ENCODE measurements at regions not wholly inside any gene's neighbourhood (a gene's known extent, or its start where the extent isn't known, plus 50 kb on each side); places are given as distances from the start of the nearest gene placed in this dataset.

DNA sequence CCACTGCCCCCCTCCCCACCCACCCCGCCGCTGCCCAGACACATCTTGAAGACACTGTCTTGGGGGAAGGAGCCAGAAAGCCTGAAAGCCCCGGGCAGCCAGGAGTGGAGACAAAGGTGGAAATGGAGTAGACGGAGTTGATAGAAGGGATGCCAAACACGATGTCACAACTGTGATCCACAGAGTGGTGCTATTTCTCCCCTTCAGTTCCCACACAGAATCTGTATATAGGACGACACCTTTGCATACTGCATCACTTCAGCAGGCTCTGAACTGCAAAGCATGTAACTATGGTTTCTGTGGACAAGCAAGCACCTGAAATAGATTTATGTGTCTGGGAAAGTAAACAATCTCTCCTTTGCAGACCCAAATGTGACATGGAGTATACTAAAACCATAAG is 56.4 kb upstream of the F13A1 start:
- no peak for DNase-seq

DNA sequence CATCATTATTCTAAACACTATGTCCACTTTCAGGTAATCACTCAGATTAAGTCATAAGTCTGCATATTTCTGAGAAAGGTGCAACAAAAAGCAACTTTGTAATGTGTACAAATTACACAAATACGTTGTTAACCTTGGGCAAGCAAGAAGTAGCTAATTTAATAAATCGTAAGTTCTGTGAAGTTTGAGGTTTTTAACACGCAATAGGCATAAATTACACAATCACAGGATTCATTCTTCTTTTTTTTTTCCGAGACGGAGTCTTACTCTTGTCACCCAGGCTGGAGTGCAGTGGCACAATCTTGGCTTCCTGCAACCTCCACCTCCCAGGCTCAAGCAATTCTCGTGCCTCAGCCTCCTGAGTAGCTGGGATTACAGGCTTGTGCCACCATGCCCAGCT is 57.2 kb upstream of the F13A1 start:
- DNase-seq: no peak

DNA sequence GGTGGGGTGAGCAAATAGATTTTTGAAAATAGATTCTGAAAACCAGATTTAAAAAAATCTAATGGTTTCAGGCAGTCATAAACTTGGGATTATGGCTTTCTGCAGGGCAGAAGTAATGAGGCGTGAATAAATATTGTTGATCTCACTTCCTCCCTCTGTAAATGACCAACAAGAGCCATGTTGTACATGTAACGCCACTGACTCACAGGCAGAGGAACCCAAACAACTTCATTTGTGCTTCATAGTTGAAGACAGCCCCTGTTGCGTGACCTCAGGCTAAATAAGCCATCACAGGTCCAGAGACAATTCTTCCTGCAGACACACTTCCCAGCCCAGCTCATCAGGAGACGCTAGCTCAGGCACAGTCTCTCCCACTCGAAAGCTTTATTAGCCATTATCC is 59.1 kb upstream of the F13A1 start:
- no peak for DNase-seq

DNA sequence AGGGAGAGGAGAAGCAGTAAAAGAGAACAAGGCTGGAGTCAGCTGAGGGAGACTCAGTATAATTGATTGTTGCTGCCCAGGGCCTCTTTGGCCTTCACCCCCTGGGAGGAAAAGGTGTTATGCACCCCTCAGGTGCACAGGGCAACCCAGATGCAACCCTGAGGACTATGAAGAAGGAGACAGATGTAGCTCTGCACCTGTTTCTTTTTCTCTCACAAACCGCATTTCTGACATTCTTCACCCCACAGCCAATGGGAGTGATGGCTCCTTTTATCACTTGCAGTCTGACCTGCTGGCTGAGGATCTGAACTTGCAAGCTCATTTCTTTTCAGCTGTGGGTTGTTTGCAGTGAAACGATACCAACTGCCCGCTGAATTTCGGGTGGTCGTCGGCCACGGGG is 64.1 kb upstream of the F13A1 start:
- DNase-seq: no peak

DNA sequence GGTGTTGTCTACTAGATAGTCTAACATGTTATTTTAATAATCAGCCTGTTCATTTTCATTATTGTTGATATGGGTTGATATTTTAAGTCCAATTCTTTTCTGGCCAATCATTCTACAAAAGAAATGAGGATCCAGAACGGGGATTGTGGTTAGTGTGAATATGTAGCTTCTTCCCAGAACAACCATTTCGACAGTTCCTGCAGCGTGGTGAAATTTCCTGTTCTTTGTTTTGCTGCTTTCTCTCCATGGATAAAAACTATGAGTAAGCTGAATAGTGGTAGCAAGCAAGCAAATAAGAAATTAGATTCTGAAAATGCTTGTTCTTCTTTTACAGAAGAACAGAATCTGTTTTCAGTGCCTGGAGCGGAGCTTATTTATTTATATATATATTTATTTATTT is 65.5 kb upstream of the F13A1 start:
- no peak for DNase-seq

DNA sequence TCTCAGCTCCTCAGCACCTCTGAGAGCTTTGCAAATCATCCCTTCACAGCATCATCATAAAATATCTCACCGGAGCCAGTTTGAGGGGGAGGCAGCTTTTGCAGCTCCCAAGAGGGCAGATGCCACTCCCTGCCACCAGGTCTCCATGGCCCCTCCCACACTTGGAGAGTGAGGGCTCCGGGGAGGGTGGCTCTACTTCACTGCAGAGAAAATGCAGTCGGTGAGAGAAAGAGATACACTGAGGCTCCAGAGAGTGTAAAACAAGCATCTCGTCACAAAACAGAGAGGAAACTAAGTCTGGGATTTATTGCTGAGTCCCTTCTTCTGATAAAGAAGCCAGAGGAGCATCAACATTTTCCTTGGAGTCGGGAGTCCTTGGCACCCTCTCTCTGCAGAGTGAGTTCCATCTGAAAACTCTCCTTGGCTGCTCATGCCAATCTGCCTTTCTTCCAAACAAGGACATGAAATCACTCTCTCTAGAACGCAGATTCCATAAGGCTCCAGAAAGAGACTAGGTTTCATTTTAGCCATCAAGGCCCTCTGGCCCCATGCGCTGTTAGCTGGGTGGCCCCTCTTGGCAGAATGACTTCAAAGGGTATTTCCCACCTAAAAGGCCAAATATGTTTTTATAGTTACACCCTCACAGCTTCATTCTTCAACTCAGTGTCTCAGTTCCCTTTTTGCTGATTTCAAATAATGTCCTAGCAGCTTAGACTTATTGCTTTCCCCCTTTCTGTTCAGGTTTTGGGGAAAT is 70.6 kb upstream of the F13A1 start:
- DNase-seq: no peak

DNA sequence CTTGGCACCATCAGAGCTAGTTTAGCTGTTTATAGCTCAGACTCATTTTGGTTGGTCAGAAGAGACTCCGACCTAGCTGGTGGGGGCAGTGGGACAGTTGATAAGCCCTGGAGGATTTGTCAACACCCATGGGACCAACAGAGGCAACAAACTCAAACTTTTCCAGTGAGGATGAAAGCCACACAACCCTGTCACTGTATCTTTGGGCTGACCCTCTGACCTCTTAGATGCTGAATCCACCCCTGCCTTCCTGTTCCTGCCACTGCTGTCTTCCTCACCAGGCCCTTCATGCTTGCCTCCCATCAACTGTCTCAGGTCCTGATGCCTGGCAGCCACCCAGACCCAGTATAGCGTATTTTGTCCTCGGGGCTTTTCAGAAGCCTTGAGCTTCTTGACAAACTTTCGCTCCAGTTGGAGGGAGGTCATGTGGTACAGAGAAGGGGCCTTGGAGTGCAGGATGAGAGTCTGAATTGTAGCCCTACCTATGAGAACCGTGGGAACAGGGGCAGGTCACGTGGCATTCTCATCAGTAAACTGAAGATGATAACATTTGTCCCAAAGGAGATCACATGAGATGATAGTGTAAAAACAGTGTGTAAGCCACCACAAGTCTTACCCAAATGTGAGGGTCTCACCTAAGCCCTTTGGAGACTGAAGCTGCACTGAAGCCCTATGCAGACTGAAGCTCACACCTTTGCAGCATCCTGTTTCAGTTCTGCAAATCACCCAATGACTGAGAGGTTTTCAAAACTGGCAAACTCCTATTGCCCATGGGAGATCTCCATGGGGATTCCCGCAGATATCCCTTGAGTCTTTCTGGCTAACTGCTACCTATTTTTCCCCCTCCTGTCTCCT is 72.0 kb upstream of the F13A1 start:
- DNase-seq: no peak

DNA sequence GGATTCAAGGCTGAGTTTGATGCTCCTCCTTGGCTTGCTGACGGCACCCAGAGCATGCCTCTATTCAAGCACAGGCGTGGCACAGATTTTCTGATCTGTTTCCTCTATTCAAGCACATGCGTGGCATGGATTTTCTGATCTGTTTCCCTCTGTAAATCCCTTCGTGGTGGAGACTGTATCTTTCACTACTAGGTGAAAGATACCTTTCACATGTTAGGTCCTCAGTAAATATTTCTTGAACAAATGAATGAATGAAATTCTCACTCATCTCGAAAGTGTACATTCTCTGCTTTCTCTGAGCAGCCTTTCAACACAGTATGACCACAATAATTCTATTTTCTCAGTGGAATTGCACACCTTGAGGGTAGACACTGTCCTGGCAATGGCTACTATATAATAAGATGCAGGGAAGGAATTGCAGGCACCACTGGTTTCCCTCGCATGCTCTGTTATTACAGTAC is 72.6 kb upstream of the F13A1 start:
- DNase-seq: no peak

DNA sequence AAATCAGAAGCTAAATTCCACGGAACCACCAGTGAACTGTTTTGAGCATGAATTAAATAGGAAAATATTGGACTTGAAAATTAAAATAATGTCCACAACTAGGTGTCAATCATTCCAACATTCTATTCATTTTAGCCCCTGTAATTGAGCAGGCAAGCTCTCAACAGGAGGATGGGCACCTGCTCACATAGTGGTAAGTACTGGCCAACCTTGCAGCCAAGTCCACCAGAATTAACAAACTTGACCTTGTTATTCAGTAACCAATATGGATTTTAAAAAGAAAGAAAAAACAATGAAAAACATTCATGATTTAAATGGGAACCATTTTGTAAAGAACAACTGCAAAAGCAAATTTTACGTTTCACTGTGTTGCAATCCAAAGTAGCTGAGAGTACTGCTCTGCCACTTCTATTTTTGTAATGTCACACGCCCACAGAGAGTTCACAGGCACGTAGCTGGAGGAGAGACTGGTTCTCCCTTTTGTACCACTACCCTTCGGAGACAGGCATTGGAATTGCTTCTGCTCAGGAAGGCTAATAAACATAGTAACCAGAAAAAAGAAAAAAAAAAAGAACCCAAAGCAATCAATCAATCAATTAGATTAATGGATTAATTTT is 75.2 kb upstream of the F13A1 start:
- DNase-seq: no peak

DNA sequence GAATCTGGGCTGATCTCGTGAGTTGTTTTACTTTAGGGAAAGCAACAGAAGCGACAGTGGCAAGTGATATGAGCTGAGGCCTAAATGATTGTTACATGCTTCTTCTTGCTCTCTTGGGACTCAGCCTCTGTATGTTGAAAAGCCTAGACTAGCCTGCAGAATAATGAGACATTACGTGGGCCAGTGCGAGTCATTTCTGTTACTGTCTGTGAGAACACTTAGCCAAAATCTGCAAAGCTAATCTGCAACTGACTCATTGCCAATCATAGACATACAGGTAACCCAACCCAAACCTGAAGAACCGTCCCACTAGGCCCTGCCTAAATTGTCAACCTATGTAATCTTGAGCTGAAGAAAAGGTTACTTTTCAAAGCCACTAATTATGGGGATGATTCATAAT is 77.4 kb upstream of the F13A1 start:
- DNase-seq: no peak

DNA sequence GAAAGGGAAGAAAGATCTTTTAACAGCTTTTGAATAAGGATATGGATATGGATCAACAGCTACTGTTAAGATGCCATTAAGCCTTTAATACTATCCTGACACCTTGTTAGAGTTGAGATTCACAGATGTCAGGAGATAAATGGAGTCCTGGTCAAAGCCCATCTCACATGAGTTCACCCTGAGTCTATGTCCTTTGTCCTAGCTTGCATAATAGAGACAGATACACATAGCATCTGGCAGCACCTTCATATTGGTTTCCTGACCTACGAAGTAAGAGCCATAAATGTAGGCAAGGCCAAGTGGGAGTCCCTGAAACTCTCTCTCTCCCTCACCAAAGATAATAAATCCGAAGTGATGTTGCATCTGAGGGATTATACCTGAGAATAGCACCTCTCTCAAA is 79.1 kb upstream of the F13A1 start:
- no peak for DNase-seq

DNA sequence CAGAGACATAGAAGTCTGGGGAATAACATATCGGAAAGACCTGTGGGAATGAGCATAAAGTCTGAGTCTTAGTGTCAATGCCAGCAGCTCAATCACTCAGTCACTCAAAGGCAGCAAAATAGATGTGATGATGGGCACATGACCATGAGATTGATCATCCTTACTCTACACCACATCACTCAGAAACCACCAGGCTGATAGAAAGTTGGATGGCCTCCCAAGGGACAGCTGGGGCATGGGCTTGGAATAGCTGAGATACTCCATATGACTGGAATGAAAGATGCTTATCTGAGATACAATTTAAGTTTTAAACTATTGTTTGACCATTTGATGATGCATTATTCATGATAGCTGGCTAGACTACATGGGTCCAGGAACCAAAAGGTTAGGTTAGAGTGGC is 80.9 kb upstream of the F13A1 start:
- no peak for DNase-seq

DNA sequence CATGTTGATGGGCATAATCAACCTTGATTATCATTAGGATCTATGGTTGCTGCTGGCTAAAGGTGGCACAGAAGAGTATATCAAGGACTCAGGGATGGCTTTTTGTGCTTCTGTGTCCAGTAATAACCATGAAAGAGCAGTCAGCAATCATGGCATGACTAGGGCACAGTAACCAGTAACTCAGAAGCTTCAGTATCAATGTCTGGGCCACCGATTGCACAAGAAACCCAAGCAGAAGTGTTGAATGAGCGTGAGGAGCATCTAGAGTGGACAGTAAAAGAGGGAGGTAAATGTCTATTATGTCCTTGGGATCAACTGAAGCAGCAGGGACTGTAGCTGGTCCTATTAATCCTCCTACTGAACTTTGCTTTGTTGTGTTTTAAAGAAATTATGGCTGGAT is 81.5 kb upstream of the F13A1 start:
- DNase-seq: no peak

DNA sequence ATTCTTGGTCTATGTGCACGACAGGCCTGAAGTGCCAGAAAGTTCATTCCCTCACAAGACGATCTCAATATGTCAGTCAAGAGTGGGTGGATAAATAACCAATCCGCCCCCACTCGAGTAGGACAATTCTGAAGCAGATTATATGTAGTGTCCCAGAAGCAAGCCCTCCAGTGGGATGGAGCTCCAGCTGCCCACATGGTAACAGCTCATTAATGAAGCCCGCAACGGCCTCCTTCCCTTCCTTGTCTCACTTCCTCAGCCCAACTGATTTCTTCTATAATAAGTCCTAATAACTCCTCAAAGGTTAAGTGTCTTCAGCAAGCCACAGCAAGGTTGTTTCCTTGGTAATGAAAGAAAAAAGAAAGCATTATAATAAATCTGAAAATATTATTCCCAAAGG is 82.1 kb upstream of the F13A1 start:
- DNase-seq: no peak

DNA sequence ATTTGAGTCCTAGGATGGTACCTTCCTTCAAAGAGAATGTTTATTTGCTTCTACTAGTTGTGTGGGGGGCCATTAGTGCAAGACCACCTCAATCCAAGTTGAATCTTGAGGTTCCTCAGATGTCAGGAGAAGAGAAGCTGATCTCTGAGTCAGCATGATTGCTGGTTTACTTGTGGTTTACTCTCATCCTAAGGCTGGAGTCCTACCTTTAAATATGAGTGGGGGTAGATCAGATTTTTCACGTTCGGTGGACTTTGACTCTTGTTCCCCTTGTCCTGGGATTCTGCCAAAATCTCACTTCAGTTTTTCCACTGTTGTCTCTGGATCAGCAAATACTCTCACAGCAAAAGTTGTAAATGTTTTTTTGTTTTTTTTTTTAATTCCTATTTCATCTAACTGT is 84.6 kb upstream of the F13A1 start:
- no peak for DNase-seq

DNA sequence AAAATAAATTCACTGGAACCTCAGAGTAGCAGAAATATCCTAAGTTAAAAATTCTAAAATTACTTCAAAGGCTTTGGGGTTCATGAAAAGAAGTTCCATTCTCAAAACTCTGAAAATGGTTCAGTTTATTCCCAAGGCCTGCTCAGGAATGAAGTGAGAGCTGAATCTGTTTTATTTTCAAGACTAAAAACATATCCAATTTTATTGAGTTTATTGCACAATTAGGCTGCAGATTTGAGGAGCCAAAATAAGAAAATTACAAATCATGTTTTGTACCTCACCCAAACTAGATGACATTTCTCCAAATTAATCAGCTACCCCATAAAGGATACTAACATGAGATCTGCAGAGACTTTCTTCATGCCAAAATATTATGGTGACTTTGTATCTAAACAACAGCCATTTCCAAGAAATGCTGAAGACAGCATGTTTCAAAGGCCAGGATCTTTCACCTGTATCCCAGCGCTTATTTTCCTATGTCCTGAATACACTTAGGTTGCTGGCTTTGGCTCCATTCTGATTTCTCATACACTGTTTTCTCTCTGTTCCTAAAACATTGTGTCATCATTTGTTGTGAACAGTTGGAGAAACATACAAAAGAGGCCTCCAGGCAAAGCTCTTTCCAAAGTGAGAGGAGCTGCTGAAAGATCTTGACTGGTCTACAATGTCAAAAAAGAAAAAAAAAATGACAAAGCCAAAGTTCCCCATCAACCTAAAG is 85.7 kb upstream of the F13A1 start:
- DNase-seq: no peak

DNA sequence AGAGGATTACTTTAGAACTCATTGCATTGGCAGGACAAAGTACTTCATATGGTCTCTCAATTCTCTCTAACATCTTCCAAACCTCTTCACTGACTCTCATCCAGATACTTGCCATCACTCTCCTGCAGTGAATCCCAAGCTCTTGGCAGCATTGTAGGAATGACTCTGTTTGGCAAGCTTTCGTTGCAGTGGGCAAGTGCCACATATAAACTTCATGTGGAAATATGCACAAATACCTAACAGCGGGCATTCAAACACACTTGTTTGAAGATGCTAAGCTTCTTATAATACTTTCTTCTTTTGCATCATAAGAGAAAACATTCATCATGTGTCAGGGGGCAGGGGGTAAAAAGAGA is 86.2 kb upstream of the F13A1 start:
- DNase-seq: no peak

DNA sequence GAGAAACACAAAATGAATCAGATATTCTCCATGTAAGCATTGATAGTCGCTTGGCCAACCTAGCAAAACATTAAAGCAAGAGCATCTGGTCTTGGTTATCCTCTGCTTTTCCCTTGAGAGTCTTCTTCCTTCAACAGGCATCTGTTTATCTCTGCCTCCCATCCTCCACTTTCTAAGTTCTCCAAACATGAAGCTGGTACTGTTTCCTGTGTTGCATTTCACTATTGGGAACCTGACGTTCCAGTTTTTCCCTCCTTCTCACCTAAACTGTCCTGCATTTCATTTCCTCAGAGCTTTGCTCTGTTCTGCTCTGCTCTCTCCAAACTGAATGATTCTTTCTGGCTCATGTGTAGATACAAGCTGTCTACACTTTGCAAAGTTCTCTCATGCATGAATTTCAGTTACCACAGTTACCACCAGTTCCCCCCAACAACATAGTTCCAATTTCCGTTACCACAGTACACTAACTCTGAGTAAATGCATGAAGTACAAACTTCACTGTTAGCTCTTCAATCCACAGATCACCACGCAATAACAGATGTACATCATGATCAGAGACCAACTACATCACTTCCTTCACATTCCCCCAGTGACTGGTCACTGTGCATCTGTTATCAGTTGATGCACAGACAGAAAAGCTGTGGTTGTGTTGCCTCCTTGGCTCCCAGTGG is 86.7 kb upstream of the F13A1 start:
- peak in 1 of 5 experiments; percentile 30 for DNase-seq

DNA sequence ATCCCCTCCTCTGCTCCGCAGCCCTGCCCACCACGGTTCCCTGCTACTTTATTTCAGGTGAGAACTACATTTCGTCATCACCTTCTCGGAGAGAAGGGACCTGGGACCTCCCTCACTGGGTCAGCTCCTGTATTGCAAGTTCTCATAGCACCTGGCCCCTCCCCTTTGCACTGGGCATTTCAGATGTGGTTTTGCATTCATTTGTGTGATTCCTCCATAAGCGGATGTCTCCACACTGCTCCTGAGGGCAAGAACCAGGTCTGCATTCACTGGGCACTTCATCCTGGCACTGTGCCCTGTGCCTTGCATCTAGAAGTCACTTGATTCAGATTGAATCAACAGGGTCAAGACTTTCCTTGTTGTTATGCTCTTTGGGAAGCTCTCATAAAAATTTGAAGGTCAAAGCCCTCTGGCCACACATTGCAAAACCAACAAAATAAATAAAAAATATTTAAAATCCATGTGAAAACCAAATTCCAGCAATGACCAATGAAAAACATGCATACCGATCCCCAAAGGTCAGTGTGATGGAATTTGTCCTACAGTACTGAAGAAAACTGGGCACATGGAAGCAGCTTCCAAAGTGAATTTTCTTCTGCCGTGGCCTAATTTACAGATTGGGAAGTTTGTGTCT is 89.1 kb upstream of the F13A1 start:
- no peak for DNase-seq

DNA sequence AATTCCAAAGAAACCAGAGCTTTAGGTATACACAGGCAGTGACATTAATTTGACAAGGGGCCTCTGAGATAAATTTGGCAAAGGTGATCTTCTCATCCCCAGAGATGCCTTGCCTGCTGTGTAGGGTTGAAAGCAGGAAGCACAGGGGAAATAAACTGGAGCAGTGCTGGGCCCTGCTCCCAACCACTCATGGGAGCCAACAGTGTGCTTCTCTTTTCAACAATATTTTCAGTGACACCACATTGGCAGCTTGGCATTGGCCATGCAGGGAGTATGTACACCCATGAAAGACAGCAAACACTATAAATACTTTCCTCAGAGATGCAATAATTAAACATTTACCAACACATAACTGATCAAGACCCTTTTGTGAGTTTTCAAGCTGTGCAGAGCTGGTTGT is 90.7 kb upstream of the F13A1 start:
- no peak for DNase-seq

DNA sequence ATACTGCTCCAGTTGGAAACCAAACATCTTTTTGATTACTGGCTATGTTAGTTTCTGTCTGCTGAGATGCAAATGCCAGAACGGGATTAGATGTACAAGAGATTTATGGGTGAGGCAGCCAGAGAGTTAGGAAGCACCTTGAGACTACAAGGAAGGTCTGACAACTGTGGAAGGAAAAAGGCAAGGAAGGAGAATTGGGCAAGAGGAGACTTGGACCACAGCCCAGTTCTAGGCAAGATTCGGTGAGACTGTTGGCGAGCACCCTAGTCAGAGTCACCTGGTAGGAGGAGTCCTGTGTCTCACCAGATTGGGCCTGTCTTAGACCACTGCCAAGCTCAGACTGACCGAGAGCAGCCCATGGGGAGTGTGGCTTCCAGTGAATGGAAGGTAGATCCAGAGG is 91.8 kb upstream of the F13A1 start:
- no peak for DNase-seq

DNA sequence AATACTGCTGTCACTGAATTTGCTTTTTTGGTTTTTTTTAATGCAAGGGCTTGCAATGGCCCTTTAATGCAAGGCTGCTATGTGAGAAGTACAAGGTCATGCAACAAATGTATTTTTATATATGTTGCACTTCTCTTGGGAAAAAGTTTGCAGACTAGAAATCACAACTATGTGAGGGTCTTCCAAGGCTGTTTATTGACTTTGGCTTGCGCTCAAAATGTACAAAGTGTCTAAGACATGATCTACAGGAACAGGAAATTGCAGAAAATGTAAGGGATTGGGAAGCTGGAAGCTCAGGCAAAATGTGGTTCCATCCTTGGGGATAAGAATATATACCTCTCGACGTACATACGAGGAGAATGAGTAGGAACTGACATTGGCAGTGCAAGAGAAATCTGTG is 92.2 kb upstream of the F13A1 start:
- no peak for DNase-seq

All from T-helper 2 cell (primary cell).